GM19397 (cell line): ENCODE measurements at regions not wholly inside any gene's neighbourhood (a gene's known extent, or its start where the extent isn't known, plus 50 kb on each side); places are given as distances from the start of the nearest gene placed in this dataset.
A peak's percentile ranks its signal among the peaks of the same experiment; 100 is the strongest.

Source experiments
- ATAC-seq: cut with Tn5 transposase; IDR thresholded peaks from one replicate; pipeline ENCODE4 v1.9.1; 2021; ENCODE audit warnings: mild to moderate bottlenecking, moderate library complexity; ENCODE audit not compliant: unreplicated experiment

DNA sequence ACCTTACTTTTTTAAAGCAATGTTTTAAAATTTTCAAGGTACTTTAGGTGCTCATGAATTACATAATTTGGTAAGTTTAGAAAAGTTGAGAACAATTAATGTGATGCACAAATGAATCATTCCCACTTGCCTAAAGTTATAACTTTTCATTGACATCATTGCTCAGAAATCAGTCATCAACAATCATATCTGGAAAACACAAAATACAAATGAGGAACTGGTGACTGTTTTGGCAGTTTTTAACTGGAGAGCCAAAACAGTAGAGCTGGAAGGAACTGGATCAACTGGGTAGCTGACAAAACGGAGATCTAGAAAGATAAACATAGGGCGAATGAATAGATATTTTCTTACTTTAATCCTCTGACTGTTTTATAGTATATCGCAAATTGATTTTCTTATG is 767.1 kb downstream of the IGSF11 start:
- no peak for ATAC-seq

DNA sequence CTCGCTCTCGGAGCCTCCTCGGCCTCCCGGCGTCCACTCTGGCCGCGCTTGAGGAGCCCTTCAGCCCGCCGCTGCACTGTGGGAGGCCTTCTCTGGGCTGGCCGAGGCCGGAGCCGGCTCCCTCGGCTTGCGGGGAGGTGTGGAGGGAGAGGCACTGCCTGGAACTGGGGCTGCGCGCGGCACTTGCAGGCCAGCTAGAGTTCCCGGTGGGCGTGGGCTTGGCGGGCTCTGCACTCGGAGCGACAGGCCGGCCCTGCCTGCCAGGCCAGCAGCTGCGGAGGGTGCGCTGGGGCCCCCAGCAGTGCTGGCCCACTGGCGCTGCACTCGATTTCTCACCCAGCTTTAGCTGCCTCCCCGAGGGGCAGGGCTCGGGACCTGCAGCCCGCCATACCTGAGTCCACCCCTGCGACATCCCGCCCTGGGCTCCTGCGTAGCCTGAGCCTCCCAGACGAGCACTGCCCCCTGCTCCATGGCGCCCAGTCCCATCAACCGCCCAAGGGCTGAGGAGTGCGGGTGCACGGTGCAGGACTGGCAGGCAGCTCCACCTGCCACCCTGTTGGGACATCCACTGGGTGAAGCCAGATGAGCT is 765.0 kb downstream of the IGSF11 start:
- no peak for ATAC-seq

DNA sequence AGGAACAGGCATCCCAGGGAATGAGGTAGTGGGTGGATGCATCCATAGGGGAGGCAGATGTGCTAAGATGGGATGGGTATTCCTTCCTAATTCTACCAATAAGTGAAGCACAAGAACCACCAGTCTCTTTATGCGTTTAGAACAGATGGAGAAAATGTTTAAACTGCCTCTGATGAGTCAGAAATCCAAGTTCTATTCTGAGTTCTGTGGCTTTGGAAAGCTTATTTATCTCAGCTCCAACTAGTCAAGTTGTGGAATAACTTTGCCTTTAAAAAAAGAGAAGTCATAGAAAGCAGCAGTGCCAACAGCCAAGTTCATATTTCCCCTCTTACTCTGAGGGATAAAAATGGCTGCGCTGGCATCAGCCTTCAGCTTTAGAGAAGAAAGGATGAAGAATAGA is 761.7 kb downstream of the IGSF11 start:
- no peak for ATAC-seq

- ATAC-seq, result no peak
Measured at GRCh38 chr3:118277814-118278213, 756.8 kb downstream of the IGSF11 start.

DNA sequence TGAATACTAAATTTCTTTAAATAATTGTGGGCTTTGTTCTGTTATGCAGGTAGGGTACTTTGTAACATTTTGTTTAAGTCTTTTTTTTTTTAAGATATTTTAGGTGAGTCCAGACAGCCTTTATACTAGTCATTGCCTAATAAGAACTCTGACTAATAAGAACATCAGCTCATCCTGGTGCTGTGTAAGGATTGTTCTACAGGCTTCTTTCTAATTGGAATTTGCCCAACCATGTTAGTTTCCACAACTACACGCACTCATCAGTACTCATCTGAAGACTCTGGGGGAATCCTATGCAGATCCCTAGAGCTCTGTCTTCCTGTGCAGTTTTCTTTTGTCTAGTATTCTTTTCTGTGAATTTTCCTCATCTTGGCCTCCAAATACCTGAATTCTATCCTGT is 741.8 kb downstream of the IGSF11 start:
- no peak for ATAC-seq

GRCh38 chr3:118298133-118298532 is 736.5 kb downstream of the IGSF11 start:
- ATAC-seq, result no peak

DNA sequence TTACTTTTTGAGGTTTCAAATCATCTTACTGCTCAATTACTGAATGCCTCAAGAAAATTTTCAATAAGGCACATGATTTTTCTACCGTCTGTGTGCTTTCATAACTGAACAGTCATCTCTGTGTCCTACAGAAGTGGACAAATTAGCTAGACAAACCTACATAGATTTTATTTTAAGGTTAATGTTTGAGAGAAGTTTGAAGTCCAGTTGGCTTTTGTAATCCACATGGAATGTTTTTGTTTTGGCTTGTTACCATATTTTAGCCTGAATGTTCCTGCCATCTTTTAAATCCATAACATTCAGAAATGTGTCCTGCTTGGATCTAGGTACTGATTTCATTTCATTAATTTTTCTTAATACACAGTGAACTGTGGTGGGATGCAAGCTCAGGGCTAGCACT is 730.1 kb downstream of the IGSF11 start:
- no peak for ATAC-seq

- ATAC-seq, result no peak
Measured at GRCh38 chr3:118332699-118333098, 701.9 kb downstream of the IGSF11 start.

DNA sequence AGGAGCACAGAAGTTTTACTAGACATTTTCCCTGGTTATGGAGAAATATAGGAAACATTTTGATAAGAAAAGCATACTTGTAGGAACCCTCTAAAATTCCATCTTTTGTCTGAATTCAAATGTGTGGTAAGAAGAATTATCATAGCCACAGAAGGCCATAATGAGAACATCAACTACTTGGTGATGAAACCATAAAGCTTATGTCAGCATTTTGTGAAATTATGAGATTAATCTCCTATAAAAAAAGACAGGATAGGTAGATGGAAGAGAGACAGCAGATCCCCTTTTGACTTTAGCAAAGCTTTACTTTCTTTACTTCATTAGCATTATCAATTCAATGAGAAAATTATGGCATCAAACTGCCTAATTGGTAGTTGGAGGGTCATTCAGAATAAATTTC is 697.0 kb downstream of the IGSF11 start:
- ATAC-seq, result no peak

DNA sequence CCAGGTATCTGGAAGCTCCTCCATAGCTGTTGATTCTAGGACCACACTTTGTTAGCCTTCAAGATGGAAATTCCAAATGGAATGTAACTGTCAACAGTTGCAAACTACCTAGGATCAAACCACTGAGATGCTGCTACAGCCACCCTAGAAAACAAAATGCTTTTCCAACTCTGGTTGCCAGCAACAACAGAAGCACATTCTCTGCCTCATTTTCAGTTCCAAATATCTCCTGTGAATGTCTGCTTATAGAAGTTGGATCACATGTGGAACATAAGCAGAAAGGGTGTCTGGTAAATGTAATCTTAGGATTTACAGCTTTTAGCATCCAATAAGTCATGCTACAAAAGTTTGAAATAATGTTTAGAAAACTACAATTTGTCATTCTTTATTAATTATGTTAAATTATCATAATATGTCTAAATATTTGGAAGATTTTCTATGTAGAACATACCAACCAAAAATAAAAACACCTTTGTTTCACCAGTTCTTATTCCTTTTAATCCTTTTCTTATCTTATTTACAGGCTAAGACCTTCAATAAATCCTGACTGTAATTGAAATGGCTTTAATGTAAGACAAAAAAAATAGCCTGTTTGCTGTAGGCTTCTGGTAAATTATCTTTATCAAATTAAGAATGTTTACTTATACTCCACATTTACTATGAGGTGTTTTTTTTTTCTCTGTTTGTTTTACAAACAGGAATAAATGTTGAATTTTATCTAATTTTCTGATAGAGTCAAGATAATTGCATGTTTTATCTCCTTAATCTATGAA is 687.1 kb downstream of the IGSF11 start:
- ATAC-seq, result no peak

GRCh38 chr3:118348169-118348557 is 686.5 kb downstream of the IGSF11 start:
- ATAC-seq, result no peak

DNA sequence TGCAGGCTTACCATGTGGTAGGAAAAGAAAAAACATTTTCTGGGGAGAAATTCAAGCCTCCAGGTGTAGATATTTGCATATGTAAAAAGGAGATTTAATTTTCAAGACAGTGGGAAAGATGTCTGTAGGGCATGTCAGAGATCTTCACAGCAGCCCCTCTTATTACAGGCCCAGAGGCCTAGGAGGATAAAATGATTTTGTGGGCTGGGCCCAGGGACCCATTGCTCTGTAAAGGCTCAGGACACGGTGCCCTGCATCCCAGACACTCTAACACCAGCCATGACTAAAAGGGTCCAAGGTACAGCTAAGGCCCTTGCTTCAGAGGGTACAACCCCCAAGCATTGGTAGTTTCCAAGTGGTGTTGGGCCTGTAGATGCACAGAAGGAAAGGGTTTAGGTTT is 680.1 kb downstream of the IGSF11 start:
- ATAC-seq, result no peak

GRCh38 chr3:118369892-118370491 is 664.7 kb downstream of the IGSF11 start:
- no peak for ATAC-seq

DNA sequence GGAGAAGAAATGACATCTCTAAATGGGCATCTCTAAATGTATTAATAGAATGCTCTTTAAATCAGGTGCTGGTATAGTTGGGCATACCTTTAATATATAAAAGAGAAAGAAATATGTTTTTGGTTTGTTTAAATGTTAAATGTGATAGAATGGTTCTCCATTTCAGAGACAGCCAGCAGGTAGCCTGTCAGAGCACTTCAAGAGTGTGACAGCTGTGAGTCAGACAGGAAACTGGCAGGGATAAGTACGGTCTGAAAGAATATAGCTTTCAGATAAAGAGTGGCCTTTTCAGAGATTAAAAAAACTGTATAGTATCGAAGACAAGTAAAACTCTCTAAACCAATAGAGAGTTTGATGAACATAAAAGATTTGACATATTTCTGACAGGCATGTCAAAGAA is 654.1 kb downstream of the IGSF11 start:
- no peak for ATAC-seq

DNA sequence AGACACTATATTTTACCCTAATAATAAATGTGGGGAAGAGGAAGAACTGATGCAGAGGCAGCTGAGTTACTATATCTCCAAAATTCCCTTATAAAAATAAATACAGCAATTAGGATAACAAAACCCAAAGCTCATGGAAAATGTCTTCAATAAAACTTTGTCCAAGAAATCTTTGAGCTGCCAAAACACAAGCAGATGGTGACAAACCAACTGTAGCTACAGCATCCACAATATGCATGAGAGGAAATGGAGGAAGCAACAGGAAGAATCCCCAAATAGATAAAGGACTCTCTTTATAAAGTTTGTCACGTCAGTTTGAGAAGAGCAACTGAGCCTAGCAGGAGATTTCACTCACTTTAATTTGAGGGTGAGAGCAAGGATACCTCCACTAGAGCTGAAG is 638.2 kb downstream of the IGSF11 start:
- ATAC-seq, result no peak

- ATAC-seq, result no peak
Measured at GRCh38 chr3:118400086-118400485, 634.6 kb downstream of the IGSF11 start.

DNA sequence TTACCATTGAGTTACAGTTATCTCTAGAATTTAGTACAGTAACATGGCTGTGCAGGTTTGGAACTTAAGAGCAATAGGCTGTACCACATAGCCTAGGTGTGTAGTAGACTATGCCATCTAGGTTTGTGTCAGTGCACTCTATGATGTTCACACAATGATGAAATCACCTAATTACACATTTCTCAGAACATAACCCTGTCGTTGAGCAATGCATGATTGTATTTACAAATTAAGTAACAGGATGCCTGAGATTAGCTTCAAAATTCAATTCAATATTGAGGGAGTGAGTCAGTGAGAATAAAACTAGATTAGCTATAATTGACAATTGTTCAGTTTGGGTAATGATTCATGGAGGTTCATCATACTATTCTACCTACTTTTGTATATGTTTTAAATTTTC is 633.8 kb downstream of the IGSF11 start:
- ATAC-seq, result no peak

DNA sequence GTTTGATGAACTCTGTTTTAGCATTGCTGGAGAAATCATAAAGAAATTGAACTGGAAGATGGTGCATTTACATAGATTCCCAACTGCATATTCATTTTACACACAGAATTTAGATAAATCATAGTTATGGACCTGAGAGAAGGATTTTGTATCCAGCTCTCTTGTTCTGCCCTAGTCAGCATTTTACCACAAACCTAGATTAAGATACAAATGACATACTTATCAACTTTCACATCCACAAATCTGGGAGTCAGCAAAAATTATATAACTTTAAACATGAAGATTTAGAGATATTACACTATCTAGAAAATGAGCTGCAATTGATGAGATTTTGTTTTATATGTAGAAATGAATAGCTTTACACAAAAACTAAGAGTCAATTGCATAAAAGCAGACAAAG is 632.8 kb downstream of the IGSF11 start:
- no peak for ATAC-seq

DNA sequence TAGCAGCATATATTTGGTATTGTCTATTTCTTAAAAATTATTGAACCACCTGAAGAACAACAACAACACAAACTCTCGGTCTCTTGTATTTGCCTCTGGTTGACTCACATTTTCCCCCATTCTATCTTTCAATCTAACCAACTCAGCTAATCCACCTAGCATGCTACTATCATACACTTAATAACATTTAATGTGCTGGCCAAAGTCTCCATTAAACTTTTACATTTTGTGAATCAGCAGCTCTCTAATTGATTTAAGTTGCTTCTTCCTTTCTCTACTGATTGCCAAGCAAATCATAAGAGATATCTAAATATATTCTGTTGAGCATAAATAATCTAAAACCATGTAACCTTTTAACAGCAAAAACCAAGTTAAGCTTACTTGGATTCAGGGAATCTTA is 631.7 kb downstream of the IGSF11 start:
- no peak for ATAC-seq

- ATAC-seq, result no peak
Measured at GRCh38 chr3:118406562-118406961, 628.1 kb downstream of the IGSF11 start.

- ATAC-seq, result no peak
Measured at GRCh38 chr3:118408431-118408830, 626.2 kb downstream of the IGSF11 start.

DNA sequence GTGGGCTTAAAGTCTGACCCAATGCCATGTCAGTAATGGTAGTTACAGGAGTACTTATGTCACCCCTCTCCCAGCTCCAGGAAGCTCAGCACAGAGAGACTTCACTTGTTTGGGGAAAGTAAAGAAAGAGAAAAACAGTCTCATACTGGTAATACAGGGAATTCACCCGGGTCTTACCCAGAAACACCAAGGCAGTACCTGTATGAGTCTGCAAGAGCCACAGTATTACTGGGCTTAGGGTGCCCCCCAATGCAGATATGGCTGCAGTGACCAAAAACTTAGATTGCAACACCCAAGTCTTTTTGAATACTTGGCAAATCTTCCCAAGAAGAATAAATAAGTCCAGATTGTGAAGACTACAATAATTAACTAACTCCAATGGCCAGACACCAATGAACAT is 622.1 kb downstream of the IGSF11 start:
- ATAC-seq, result peak; percentile 52
